ENCODE measurements at regions not wholly inside any gene's neighbourhood (a gene's known extent, or its start where the extent isn't known, plus 50 kb on each side); places are given as distances from the start of the nearest gene placed in this dataset.
"Not testable (repeated sequence)": the region's sequence is repeated elsewhere in the genome, so short reads cannot be mapped to it uniquely, and the experiment has no call there.

DNA sequence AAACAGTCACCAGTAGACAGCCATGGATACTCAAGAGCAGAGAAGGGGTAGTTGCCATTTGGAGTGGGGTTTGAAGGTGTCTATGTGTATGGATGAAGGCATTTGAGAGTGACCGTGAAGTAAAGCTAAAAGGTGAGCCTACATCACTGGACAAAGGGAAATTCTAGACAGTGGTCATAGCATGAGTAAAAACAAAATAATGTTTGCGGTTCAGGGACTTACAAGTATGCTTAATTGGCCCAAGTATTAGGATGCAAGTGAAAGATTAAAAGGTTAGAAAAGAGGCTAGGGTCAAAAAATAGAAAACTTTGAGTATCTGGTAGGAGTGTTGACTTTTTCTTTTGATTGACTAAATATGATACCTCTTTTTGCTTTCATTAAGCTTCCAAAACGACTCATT, 238.1 kb upstream of the SLC8A1 start:
- DNase-seq (ENCODE audit: low read depth in 2 of 2): no peak

DNA sequence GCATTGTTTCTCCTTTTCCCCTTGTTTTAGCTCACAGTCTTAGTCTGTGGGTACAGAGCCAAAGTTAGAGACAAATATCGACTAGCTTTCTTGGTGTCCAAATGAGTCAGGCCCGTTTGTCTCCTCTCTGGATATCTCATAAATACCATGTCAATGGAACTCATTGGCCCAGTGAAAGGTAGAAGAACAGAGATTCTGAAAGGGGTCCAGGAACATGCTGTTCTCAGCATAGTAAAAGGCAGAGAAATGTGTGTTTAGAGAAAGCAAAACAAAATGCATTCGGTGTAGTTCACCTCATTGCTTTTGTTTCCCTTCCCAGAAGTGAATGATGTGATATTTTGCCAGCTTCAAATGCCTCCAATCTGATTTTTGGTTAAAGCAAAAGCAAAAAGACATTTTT, 238.6 kb upstream of the SLC8A1 start:
- DNase-seq (ENCODE audit: low read depth in 2 of 2): no peak

DNA sequence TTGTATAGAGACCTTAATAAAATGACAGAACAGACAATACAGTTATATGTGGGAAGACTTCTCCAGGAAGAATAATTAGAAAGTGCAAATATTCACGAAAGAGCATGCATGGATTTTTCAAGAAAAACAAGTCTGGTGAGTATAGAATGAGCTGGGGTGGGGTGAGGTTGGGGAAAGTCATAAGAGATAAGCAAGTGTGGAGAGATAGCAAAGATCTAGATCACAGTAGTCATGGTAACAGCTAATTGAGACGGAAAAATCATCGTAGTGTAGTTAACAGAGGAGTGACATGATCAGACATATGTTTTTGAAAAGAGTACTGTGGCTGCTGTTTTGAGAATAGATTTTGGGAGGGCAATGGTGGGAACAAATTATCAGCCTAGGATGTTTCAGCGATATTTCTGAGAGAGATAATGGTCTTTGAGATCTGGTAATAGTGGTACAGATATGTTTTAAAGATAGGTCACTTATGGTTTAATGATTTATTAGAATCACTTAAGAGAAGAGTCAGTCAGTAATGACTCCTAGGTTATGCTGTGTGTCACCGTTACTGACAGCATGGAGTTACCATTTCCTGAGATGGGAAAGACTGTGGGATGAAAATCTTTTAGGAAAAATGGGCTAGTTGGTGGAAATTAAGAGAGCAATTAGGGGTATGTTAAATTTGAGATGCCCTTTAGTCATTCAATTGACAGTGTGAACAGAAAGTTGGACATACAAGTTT, 248.5 kb upstream of the SLC8A1 start:
- DNase-seq (ENCODE audit: low read depth in 2 of 2): no peak

DNA sequence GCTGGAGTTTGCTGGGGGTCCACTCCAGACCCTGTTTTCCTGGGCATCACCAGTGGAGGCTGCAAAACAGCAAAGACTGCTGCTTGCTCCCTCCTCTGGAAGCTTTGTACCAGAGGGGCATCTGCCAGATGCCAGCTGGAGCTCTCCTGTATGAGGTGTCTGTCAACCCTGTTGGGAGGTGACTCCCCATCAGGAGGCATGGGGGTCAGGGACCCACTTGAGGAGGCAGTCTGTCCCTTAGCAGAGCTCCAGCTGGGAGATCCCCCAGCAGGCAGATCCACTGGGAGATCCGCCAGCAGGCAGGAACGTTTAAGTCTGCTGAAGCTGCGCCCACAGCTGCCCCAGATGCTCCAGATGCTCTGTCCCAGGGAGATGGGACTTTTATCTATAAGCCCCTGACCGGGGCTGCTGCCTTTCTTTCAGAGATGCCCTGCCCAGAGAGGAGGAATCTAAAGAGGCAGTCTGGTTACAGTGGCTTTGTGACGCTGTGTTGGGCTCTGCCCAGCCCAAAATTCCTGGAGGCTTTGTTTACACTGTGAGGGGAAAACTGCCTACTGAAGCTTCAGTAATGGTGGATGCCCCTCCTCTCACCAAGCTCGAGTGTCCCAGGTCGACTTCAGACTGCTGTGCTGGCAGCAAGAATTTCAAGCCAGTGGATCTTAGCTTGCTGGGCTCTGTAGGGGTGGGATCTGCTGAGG, 260.5 kb upstream of the SLC8A1 start:
- DNase-seq (ENCODE audit: low read depth in 2 of 2): not testable (repeated sequence)

DNA sequence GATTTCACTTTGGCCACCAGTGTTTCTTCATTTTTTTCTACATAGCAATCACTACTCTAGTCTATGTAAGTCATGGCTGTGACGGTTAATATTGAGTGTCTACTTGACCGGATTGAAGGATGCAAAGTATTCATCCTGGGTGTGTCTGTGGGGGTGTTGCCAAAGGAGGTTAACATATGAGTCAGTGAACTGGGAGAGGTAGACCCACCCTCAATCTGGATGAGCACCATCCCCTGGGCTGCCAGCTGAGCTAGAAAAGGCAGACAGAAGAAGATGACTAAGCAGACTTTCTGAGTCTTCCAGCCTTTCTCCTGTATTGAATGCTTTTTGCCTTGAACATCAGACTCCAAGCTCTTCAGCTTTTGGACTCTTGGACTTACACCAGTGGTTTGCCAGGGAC, 265.0 kb upstream of the SLC8A1 start:
- no peak for DNase-seq (ENCODE audit: low read depth in 2 of 2)

DNA sequence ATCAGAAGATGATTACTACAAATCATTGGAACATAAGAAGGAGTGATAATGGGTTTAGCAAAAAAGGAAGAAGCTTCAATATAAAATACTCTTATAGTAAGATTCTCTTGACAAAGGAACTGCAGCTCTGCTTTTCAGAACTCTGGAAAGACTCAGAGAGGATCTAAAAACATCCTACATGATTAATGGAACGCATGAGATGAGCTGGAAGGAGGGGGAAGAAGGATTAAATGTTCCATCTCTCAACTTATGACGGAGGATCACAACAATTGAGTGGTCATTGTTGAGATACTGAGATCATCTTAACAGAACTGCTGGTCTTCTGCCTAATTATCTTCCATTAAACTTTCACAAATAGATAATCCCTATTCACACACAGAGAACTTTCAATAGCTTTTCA, 267.5 kb upstream of the SLC8A1 start:
- no peak for DNase-seq (ENCODE audit: low read depth in 2 of 2)

DNA sequence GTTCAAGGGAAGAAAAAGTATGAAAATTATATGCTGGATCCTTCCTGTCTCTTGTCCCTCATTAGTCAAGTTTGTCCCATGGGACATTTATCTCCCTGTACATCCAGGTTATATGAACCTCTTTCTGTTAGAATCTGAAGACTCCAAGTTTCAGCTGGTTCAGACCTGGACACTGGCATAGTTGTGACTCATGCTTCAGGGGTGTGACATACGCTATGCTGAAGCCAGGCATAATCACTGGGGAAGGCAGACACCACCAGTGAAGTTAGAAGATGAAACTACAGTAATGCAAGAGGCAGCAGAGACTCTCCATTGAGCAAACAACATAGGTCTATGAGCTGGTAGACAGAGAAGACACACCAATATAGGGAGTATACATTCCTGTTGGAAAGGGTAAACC, 269.7 kb upstream of the SLC8A1 start:
- DNase-seq (ENCODE audit: low read depth in 2 of 2): no peak

DNA sequence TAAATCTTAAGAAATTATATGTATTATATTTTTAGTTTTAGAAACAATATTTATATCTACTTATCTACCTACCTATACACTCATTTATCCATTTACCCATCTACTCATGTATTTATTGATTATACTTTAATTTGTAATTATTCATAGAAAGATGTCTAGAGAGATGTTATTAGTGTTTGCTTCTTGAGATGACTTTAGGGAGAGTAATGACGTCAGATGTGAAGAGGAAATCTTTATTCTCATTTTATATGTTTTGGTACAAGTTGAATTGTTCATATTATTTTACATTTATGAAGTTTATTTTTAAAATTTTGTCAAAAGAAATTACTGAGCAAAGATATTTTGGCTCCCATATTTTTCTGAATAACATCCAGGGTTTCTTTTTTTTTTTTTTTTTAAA, 271.3 kb upstream of the SLC8A1 start:
- DNase-seq (ENCODE audit: low read depth in 2 of 2): no peak

DNA sequence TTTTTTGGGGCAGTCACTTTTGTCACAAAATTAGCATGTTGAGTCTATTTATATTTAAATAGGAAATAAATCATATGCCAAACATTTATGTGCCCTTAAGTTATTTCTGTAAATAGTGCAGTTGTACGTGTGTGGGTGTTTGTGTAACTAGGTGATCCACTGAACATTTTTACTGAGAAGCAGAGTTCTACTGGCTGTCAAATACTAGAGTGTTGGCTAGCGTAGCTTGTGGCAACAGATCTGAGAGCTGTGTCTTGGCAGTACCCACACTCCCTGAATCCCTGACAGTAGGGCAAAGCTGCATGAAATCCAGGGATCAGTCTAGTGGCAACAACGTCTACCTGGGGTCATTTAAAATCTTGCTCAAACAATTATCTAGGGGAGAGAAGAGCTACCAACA, 273.1 kb upstream of the SLC8A1 start:
- DNase-seq (ENCODE audit: low read depth in 2 of 2): no peak

DNA sequence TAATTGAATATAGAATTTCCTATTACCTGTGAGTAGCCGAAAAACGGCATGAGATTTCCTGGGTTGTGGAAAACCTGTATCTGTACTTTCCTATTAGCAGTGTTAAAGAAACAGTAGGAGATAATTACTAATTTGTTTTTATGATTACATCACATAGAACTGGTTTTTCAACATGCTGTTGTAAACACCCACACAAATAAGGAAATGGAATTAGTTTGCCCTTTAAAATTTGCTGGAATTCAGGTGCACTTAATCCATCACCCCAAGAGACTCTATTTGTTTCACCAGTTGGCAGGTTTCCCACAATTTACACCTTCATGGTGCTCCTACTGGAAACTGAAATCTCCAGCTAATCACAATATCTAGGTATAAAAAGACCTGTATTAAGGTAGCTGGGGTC, 274.1 kb upstream of the SLC8A1 start:
- DNase-seq (ENCODE audit: low read depth in 2 of 2): no peak

DNA sequence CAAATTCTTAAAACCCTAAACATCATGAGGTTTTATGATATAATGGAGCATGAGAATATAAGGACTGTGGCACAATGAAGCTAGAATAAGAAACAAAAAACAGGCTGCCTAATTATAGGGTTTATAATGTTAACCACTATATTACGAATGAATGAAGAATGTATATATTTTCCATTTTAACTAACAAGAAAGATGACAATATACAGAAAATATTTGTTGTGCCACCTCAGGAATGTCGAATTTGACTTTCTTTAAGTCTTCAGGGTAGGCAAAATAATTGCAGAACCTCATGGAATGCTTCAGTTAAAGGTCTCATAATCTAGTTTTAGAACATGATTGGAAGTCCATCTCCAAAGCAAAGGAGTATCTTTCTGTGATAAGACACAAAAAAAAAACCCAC, 282.9 kb upstream of the SLC8A1 start:
- no peak for DNase-seq (ENCODE audit: low read depth in 2 of 2)

DNA sequence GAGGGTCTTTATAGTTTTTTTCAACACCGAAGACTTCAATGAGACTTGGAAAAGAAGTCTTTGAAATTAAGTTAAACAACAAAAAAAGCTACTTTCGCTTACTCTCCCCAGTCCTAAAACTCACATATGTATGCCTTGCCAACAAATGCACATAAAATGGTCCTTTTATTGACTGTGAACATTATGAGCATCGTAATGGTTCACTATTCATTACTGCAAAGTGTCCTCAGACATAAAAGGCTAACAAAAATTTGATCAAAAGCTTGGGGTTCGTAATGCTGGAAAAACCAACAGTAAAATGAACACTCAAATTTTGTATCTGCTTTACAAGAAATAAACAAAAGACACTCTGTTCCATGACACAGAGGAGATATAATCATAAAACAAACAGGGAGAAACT, 285.3 kb upstream of the SLC8A1 start:
- DNase-seq (ENCODE audit: low read depth in 2 of 2): no peak

DNA sequence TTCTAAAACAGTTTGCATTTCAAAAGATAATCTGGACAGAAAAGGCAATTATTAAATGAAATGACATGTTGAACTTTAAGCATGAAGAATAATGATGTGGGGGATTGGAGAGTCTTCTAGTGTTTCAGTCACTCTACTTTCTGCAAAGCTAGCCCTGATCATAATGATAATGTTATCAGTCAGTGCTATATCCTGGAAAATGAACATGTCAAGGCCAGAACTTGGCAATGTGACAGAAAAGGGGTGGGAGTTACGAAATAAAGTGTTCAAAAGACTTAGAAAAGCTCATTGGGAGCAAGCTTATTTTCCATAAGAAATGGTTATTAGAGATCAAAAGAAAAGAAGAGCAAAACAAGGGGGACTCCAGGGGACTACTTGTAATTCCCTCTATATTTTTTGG, 288.5 kb upstream of the SLC8A1 start:
- DNase-seq (ENCODE audit: low read depth in 2 of 2): no peak

DNA sequence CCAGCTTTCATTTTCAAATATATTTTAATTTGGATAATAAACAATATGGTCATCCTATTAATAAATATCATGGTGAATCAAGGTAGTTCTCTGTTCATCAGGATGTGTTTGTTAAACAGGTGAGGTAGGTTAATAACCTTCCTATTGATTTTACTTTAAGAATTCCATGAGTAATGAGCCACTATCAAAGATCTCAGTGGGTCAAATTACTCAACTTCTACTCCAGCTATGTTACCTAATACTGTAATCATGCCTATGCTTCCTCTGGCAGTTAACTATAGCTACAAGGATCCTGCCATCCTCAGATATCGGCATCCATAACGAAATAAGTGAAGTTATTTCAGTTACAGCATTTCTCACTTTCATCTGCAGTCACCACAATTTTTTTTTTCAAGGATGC, 289.6 kb upstream of the SLC8A1 start:
- DNase-seq (ENCODE audit: low read depth in 2 of 2): no peak

DNA sequence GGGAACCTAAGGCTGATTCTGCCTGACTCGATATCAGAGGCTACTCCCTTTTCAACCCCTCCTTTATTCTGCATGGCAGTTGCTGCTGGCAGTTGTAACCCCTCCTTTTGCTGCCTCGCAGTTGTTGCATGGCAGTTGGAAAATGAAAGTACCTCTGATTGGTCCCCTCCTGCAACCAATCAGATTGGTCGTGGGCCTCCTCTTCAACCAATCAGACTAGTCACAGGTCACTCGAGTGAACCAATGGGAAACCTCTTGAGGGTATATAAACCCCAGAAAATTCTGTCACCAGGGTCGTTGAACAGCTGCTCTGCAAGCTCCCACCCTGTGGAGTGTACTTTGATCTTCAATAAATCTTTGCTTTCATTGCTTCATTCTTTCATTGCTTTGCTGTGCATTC, 294.3 kb upstream of the SLC8A1 start:
- no peak for DNase-seq (ENCODE audit: low read depth in 2 of 2)

DNA sequence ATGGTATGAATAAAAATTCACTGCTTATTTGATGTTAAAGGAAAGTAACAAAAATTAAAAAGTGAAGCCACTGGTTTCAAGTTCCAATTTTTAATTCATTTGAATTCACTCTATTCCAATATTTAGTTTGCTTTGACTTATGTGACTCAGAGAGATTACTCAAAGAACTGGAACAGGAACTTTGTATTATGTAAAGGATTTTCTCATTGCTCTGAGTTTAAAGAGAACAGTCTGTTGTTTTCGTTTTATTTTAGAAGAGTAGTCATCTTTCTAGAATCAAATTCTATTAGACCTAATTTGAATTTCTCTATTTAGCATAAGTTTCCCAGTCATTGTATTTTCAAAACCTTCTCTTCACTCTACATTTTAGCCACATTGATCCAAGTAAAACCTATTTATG, 300.1 kb upstream of the SLC8A1 start:
- no peak for DNase-seq (ENCODE audit: low read depth in 2 of 2)

DNA sequence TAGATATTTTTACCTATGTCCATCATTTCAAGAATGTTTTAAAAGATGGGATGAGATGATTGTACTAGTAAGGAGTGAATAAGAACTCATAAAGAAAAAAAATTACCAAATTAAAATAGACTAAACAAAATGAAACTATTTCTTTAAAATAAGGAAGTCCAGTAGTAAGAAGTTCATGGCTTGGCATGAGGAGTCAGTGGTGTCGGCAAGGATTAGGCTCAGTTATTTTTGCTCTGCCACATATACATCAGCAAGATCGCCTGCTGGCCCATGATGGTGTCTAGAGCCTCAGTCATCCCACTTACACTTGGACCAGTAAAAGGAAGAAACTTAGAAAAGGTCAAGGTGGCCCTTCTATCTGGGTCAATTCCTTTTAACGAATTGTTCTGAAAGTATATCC, 300.9 kb upstream of the SLC8A1 start:
- DNase-seq (ENCODE audit: low read depth in 2 of 2): no peak

DNA sequence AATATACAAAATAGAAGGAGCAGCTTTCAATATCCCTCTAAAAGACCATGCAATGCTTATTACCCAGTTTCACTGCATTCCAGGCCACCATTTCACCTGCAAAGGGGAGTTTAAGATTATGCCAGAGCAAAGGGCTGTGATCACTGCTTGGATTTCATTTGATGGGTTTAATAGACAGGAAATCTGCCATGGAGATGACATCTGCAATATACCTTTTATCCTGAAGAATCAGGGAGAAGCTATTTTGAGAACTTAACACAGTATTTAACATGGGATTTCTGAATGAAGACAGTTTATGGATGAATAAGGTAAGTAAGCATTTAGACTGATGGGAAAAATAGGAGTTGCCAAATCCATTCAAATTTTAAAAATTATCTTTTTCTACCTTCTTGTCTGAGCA, 303.0 kb upstream of the SLC8A1 start:
- no peak for DNase-seq (ENCODE audit: low read depth in 2 of 2)

DNA sequence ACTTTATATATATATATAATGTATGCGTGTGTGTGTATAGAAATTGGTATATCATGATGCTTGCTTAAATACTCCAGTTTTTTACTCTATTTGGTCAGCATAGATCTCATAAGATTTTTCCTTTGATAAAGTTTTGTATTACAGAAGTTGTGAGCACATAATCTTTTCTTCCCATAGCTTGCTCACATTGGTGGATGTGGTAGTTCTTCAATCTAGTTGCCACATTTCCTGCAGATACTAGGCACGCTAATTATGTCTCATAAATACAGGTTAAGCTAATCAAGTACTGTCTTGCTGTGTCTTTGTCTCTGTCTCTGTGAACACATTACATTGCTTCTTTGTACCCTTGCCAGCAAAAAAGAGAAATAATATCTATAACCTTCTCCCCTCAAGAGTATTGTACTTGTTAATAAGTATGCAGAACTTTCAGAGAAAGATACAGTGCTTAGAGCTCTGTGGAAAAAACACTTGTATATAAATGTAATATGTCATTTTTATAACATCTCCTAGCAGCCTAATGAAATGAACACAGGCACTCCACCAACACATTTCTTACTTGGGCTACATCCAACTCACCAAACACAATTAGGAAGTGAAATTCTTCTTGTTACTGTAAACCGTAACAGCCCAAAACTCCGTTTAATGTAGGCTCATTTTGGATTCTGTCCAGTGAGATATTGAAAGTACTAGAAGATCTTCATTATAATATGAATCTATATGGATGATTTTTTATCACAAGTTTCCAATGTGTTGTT, 306.7 kb upstream of the SLC8A1 start:
- no peak for DNase-seq (ENCODE audit: low read depth in 2 of 2)

DNA sequence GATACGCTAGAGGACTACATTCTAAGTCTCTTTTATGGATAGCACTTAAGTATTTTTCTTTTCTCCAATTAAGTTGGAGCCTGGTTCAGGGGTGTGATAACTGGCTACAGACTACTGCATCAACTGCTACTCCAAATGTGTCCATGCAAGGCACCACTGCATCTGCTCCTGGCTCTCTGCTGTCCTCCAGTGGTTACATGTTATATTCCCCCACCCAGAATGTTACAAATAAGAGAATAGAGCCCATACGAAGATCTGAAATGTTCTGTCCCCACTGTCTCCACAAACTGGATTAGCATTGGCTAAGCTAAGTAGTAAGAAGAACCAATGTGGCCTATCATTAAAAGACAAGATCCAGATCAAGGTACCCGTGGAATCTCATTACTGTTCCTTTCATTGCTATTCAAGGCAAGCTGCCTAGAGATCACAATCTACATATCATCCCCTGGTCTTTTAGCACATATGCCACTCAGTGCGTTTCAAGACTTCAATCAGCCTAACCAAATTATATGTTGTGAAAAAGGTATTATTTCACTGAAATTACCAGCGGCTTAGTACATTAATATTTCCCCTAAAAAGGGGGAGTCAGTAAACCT, 308.3 kb upstream of the SLC8A1 start:
- DNase-seq (ENCODE audit: low read depth in 2 of 2): no peak

DNA sequence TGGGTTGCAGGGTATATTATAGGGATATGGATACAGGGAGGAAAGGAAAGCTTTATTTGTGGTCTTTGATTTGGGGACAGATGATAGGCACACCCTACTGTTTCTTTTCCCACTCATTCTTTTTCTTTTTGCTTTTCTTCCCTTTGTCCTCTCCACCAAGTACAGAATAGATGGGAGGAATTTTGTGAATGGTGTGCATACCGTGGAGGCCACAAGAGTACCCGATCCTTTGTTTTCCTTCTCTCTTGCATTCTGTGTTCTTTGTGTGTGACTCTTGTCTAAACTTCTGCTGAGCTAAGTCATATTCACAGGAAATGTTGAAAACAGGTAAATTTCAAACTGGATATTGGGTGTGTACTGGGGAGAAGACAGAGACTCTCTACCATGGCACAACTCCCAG, 321.4 kb upstream of the SLC8A1 start:
- no peak for DNase-seq (ENCODE audit: low read depth in 2 of 2)

DNA sequence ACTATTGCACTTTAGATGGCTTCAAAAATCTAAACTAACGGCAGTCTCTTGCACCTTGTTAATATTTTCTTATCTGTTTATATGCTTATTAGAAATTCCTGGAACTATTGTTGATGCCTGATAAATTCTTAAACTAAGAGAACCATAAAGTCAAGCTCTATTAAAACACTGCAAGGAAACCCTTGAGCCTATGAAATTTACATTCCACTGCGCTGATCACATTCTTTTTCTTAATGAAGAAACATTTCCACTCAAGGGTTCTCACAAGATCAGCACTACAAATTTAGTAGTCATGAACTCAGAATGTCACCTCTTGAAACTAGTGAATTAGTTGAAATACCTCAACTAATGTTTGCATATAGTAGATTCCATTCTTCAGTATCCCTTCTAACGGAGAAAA, 331.8 kb upstream of the SLC8A1 start:
- no peak for DNase-seq (ENCODE audit: low read depth in 2 of 2)

DNA sequence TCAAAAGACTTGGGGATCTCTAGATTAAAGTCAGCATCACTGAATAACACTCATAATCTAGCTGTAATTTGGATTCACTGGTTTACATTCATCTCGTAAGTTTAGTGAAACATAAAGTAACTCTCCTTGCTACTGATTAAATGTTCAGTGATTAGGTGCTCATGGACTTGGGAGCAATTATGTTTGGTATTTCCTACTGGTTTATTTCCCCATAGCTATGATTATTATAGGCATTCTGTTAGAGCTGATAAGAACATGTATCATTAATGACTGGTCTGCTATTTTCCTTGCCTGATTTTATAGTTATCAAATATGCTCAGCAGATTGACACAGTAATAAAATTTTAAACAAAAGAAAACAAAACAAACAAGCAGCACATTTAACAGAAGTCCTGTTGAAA, 334.7 kb upstream of the SLC8A1 start:
- DNase-seq (ENCODE audit: low read depth in 2 of 2): no peak
